ENCODE measurements at regions not wholly inside any gene's neighbourhood (a gene's known extent, or its start where the extent isn't known, plus 50 kb on each side); places are given as distances from the start of the nearest gene placed in this dataset.

- TF ChIP-seq, protein P1, sequence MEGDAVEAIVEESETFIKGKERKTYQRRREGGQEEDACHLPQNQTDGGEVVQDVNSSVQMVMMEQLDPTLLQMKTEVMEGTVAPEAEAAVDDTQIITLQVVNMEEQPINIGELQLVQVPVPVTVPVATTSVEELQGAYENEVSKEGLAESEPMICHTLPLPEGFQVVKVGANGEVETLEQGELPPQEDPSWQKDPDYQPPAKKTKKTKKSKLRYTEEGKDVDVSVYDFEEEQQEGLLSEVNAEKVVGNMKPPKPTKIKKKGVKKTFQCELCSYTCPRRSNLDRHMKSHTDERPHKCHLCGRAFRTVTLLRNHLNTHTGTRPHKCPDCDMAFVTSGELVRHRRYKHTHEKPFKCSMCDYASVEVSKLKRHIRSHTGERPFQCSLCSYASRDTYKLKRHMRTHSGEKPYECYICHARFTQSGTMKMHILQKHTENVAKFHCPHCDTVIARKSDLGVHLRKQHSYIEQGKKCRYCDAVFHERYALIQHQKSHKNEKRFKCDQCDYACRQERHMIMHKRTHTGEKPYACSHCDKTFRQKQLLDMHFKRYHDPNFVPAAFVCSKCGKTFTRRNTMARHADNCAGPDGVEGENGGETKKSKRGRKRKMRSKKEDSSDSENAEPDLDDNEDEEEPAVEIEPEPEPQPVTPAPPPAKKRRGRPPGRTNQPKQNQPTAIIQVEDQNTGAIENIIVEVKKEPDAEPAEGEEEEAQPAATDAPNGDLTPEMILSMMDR (optimal IDR thresholded peaks at IDR 0.05 in 1 of 3, IDR thresholded peaks at IDR 0.05 in 1 of 3, conservative IDR thresholded peaks at IDR 0.05 in 1 of 3; ENCODE audit: extremely low read depth in 1 of 3, insufficient read depth in 2 of 3, low read length in 3 of 3) = no peak
- no peak for TF ChIP-seq EZH2 (IDR thresholded peaks at IDR 0.05; ENCODE audit: low read length)
These were observed 455.2 kb upstream of the ZNF507 start for GRCh38 chr19:31890230-31890629.

All from keratinocyte (primary cell).